HG03139 (cell line): ENCODE measurements at regions not wholly inside any gene's neighbourhood (a gene's known extent, or its start where the extent isn't known, plus 50 kb on each side); places are given as distances from the start of the nearest gene placed in this dataset.
A peak's percentile ranks its signal among the peaks of the same experiment; 100 is the strongest.
"Not testable (repeated sequence)": the region's sequence is repeated elsewhere in the genome, so short reads cannot be mapped to it uniquely, and the experiment has no call there.

Experiments
- ATAC-seq: cut with Tn5 transposase; IDR thresholded peaks from one replicate; pipeline ENCODE4 v1.9.1; 2021; ENCODE audit not compliant: unreplicated experiment

DNA sequence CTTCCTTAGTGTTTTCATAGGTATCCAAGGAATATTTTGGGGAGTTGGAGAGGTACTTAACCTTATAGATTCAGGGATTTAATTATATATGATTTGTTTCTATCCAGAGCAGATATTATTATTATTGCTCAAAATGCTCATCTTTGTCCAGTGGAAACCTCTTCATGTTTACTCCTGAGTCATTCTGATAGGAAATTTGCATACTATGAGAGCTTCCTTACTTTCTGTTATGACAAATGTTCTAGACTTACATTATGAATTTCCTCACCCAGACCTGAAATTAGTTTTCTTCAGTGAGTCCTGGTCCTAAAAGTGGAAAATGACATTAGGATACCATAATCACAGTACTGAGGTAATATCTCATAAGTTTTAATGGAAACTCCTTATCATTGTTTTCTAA lies 57.5 kb upstream of the PLPPR5 start:
- ATAC-seq: peak; percentile 77

DNA sequence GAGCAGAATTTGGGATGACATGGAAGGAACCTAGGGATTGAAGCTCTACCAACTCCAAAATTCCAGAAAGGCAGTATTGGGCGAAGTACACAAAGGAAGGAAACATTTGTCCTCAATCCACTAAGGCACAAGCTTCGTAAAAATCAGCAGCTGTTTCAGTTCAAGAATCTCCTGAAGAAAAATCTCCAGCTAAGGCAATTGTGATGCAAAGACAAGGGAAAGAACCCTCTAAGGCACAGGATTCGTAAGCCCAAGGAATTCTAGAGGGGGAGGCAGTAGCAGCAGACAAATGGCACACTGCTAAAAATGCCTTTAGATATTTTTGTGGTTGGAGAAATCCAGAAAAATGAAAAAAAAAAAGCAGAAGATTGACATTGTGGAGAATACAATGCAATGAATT lies 64.5 kb upstream of the PLPPR5 start:
- ATAC-seq: no peak

DNA sequence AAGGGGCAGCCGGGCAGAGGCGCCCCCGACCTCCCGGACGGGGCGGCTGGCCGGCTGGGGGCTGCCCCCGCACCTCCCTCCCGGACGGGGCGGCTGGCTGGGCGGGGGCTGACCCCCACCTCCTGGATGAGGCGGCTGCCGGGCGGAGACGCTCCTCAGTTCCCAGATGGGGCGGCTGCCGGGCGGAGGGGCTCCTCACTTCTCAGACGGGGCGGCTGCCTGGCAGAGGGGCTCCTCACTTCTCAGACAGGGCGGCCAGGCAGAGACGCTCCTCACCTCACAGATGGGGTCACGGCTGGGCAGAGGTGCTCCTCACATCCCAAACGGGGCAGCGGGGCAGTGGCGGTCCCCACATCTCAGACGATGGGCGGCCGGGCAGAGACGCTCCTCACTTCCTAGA lies 73.9 kb upstream of the PLPPR5 start:
- ATAC-seq: not testable (repeated sequence)

DNA sequence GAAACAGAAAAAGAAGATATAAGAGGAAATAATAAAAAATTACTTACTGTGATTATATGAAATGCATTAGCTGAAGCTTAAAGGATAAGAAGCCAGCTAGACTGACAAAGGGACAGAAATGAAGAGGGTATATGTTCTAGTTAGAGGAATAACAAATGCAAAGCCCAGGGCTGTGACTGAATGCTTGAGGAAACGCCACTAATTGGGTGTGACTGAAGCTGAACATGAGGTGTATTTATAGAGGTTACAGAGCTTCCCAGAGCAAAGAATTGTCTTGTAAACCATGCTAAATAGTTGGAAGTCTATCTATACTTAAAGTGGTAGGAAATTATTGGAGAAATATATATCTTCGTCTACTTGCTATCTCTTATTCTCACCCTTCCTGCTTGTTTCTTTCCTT lies 77.7 kb upstream of the PLPPR5 start:
- no peak for ATAC-seq

DNA sequence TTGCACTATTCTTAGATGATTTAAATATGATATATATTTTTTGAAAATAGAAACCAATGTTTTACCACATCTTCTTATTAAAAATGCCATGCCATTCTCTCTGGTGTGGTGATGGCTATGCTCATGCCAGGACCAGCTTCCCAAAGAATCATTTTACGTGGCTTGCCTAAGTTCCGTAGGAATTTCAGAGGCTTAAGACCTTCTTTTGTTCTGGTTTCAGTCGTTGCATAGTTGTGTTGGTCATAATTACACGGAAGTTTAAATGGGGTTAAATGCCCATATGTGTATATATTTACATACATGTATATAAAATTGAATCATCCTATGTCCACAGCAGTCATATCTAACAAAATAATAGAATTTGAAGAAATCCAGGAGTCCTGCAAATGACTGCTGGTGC lies 78.7 kb upstream of the PLPPR5 start:
- ATAC-seq: no peak

DNA sequence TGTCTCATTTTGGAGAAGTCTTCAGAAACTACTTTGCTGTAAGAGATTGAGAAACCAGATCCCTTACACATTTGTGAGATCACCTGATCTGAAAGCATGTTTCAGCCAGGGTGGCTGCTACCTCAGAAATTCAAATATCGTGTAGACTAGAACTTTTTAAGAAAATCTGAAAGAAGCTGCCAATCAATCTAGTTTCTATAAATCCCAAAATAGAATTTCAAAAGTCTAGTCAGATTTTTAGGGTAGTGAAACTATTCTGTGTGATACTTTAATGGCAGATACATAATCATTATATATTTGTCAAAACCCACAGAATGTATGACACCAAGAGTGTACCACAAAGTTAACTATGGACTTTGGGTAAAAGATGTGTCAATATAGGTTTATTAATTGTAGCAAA lies 79.9 kb upstream of the PLPPR5 start:
- ATAC-seq: peak; percentile 73

DNA sequence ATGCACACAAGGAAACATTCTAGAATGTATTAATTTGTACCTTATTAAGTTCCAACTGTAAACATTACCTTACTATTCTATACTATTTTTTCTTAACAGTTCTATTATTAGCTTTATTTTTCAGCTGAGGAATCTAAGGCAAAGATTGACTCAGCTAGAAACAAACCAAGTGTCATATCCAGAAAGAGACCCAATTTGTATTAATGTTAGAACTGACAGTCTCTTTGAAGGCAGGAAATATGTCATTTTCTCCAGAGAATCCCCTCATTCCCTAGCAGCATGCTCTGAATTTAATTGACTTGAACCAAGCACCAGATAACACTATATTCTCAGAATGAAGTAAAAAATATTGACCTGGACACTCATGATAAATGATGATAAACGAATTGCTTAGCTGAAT lies 81.4 kb upstream of the PLPPR5 start:
- no peak for ATAC-seq

DNA sequence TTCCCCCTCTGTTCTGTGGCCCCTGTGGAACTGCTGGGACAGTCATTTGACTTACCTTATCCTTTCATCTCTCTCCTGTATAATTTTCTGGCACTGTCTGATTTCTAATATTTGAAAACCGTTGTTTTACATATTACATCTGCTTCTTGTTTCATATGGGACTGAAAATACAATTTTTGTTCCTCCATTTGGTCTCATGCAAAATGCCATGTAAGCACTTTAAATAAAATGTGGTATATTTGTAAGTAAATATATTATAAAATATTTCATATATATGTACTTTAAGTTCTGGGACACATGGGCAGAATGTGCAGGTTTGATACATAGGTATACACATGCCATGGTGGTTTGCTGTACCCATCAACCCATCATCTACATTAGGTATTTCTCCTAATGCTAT lies 93.9 kb upstream of the PLPPR5 start:
- no peak for ATAC-seq

DNA sequence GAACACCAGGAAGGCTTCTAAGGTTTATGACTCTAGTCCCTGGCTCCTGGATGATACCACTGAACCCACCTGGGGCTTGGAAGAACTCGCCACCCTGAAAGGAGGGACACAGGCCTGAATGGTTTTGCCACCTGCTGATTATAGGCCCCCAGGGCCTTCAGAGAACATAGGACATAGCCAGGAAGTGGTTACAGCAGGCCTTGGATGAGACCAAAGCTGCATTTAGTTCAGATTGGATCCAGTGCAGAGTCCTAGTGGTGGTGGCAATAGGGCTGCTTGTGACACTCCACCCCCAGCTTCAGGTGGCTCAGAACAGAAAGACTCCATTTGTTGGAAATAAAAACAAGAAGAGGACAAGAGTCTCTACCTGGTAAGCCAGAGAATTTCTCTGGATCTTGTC lies 101.6 kb upstream of the PLPPR5 start:
- no peak for ATAC-seq

DNA sequence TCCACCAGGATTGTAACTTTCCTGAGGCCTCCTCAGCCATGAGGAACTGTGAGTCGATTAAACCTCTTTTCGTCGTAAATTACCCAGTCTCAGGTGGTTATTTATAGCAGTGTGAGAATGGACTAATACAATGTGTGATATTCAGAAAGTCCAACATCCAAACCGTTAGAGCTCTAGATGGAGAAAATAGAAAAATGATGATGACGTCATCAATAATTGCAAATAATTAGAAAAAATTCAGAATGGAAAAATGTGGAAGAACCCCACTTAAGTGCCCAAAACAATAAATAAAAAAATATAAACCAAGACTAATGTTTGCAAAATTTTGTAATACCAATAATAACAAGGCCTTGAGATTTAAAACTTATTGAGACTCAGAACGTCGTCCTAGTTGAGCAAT lies 103.0 kb upstream of the PLPPR5 start:
- no peak for ATAC-seq

DNA sequence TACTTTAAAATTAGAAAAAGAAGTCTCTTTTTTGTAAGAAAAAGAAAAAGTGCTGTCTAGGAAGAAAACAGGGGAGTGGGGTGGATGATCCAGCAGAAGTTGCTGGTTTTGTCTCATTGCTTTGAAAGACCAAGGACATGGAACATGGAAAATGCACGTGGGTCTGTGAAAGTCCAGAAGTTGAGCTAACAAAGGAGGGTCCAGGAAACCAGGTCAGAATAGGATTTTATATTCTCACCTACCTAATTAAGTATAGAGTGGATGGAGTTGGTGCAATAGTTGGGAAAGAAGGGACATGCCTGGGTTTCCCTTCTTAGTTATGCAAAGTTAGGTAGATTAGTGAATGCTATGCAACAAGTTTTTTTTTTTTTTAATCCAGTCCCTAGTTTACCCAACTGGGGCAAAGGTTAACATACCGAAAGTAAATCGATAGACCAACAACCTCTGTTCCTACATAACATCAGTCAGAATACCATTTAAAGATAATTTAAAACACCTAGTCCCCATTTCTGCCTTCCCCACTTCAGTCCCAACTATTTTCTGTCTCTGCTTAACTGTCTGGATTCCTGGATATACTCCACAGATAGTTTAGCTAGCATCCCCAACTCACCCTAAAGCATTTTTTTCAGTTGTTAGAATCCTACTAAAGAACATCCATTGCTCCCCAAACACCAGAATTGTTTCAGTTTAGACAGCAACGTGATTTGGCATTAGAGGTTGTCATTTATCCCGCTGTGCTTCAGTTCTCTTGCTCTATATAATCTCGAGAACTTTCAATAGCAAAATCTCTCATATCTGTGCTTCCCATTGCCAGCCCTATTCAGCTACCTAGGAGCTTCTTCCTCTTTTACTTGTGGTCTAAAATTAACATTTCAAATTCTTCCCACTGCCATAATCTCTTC lies 105.7 kb upstream of the PLPPR5 start:
- no peak for ATAC-seq

DNA sequence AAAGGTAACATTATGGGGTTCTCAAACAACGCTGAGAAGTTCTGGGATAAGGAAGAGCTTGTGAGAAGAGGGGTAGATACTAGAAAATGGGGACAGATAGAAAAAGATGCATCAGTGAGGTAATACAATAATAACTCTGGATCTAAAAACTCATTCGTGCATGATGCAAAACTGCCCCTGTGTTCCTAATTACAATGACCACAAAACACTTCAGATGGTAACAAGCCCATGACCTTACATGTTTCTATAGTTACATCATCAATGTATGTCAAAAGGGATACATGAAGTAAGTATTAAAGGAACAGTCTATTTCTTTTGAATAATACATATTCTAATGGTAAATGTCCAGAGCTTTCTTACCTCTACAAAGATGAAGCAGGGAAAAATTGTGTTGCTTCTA lies 110.6 kb upstream of the PLPPR5 start:
- ATAC-seq: no peak

DNA sequence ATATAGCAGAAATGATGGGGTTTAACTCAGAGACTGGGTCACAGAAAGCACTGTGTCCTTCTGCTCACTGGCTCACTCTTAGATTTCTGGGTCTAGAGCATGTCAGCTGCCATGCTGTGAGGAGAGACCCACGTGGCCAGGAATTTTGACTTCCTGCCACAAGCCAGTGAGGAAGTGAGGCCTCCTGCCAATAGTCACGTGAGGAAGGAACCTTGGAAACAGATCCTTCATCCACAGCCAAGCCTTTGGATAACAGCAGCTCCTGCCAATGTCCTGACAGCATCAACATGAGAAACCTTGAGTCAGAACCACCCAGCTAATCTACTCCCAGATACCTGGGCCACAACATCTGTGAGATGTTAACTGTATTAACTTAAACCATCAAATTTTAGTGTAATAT lies 114.5 kb upstream of the PLPPR5 start:
- ATAC-seq: no peak

DNA sequence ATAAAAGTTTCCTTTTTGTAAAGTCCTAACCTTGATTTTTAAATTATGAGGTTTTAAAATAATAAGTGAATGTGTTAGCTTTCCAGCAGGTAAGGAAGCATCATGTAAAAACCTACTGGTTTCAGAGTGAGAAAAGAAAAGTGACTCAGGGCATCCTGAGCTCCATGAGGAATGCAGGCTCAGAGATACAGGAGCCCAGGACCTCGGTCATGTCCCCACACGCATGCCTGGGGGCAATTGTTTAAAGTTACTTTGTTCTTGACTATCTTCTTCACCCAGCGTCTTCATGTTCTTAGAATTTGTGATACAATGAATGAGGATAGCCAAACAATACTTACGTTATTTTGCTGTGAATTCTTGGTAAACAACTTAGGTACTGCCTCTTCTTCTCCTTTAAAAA lies 117.4 kb upstream of the PLPPR5 start:
- no peak for ATAC-seq

DNA sequence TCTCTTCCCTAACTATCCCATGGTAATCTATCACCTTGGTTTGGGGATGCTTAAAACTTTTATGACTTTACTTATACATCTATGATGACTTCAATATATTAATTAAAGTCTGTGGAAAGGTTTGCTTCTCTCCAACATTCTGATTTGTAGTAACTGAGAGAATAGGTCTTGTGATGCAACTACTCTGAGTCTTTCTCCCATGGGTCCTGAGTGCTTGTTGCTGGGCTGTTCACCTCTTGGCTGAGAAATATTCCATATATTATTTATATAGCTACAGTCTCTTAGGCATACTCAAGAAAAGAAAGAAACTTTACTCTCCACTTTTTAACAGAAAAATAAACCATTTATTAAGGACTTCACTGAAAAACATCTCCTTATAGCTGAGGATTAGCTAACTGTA lies 119.3 kb upstream of the PLPPR5 start:
- no peak for ATAC-seq

DNA sequence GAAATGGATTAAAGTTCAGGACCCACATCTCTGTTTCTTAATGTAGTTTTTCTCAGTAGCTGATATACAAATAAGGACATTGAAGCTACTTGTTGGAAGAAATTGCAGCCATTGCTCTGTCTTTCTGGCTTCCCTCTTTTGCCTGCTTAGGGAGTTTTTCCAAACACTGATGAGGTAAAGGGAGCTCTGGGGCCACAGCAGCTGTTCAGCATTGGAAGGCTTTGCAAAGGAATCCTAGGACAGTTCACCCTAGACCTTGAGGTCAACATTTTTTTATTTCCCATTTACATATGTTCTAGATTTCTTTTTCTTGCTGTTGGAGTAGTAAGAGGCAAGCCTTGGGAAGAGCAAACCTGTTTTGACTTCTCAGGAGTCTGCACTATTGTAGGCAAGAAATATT lies 126.9 kb upstream of the PLPPR5 start:
- ATAC-seq: no peak

DNA sequence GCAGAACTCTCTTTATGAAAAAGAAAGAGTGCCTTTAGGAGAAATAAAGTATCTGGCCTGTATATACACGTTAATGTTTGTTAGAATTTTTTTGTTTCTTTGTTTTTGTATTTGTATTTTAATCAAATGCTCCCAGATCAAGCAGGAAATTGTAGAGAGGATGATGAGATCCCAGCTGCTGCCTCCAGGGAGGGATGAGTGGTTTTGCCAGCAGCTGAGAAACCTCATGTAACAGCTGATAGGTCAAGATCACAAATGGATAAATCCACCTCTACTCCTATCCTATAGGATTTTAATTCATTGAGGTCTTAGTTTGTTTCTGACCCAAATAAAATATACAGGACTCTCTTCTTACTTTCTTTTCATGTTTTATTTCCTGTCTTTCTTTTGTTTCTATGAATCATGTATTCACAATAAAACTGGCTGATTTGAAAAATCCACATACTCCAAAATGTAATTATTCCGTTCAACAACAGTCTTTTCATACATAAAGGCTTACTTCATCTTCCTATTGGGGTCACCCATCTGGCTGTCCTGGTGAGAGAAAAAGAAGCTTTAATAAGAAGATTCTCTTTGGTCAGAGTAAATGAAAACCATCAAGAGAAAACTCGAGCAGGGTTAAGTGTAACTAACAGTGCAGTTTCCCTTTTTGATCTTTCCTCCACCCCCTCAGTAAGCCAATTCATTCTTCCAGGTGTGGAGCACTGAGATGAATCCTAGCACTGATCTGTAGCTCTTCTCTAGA lies 129.3 kb upstream of the PLPPR5 start:
- ATAC-seq: no peak

DNA sequence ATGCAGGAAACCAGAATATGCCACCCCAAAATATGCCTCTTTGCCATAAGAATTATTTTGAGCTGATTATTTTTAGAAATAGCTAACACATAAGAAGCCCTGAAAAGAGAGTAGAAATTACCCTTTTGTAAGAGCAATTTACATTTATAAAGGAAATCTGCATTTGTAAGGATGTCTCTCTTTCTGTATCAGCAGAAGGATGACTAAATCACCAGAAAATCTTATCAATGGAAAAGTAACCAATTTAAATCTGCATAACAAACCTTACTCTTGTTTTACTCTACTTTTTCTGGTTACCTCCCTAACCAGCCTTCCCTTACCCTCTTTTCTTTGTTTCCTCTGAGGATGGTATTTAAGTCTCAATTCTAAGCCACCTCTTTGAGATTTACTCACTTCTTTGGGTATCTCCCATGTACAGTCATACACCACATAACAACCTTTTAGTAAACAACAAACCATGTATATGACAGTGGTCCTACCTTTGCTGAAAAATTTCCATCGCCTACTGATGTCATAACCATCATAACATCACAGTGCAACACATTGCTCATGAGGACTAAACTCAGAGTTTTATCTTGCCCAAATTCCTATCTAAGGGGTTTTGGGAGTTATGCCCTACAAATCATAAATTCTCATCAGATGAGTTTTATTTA lies 126.6 kb upstream of the PLPPR4 start:
- no peak for ATAC-seq

DNA sequence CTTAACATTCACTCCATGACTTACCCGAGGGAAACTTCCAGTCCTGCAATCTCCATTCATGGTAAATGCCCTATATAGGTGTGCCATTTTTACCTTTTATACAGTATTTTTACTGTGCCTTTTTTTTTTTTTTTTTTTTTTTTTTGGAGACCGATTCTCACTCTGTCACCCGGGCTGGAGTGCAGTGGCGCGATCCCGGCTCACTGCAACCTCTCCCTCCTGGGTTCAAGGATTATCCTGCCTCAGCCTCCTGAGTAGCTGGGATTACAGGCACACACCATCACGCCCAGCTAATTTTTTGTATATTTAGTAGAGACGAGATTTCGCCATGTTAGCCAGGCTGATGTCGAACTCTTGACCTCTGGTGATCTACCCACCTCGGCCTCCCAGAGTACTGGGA lies 124.4 kb upstream of the PLPPR4 start:
- ATAC-seq: no peak

DNA sequence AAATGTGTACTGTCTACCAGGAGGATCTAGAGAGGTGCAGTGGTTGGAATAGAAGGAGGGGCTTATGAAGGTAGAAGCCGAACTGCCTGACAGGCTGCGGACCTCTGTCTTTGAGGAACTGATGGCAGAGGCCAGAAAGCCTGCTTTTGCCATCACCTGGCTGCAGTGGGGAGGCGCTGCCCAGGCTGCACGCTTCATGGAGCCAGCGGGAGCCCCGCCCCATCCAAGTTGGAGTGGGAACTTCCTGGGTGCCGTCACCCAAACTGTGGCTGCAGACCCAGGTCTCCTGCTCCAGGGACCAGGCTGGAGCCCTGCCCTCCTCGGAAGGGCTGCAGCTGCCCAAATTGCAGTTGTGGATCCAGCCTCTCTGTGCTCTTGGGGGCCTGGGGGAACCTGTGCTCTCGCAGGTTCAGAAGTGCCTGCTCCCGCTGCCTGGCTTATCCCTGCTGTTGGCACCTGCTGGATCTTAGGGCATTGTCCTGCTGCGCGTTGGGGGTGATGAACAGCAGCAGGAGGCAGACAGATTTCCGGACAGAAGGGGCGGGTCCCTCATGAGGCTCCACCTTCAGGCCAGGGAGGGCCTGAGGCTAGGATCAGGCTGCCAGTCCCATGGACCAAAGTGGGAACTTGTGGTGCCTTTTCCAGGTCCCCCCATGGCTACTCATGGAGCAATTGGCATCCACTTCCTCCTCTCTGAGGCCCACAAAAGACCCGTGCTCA lies 118.0 kb upstream of the PLPPR4 start:
- no peak for ATAC-seq

DNA sequence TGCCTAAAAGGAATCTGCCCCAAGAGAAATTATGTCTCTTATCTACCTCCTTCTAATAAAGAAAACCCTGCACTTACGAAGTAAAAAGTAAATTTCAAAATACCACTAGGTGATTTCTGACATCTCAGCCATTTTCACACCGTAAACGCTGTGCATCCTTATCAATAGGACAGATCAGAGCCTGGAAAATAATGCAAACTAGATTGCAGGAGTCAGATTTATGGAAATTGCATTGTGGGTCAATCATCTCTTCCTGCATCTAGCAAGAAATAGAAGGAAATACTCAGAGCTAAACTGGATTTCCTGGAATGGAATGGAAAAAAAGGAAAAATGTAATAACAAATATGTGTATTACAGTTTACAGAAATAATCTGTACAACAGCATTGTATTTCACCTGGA lies 114.3 kb upstream of the PLPPR4 start:
- no peak for ATAC-seq
